HG02840 (cell line): ENCODE measurements at regions not wholly inside any gene's neighbourhood (a gene's known extent, or its start where the extent isn't known, plus 50 kb on each side); places are given as distances from the start of the nearest gene placed in this dataset.
"Not testable (repeated sequence)": the region's sequence is repeated elsewhere in the genome, so short reads cannot be mapped to it uniquely, and the experiment has no call there.

ENCODE experiments used
- ATAC-seq: cut with Tn5 transposase; IDR thresholded peaks from one replicate; pipeline ENCODE4 v1.9.1; 2021; ENCODE audit warnings: mild to moderate bottlenecking, moderate library complexity, moderate number of reproducible peaks; ENCODE audit not compliant: unreplicated experiment, low FRiP score

- not testable (repeated sequence) for ATAC-seq
Observed at GRCh38 chr7:35853194-35853593, 52.3 kb downstream of the SEPTIN7 start.

- no peak for ATAC-seq
Observed at GRCh38 chr7:35854311-35854710, 53.5 kb downstream of the SEPTIN7 start.

DNA sequence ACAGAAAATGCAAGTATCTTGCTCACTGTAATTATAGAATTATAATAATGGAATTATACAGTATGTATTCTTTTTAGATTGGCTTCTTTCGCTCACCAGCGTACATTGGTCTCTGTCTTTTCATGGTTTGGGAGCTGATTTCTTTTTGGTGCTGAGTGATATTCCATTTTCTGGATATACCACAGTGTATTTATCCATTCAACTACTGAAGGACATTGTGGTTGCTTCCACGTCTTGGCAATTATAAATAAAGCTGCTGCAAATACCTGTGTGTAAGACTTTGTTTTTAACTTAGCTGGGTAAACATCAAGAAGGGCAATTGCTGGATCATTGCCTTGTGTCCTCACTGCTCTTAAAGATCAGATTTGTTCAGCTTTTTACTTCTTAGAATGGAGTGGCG is 55.3 kb downstream of the SEPTIN7 start:
- no peak for ATAC-seq

DNA sequence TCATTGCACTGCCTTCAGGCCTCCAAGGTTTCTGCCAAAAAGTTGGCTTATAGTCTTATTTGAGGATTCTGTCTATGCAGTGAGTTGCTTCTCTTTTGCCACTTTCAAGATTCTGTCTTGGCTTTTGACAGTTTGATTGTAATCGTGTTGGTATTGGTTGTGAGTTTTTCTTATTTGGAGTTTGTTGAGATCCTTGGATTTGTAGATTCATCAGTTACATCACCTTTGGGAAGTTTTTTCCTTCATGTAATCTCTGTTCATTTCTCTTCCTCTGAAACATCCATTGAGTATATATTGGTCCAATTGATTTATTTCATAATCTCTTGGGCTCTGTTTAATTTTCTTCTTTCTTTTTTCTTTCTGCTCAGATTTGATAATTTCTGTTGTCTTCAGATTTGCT is 59.8 kb downstream of the SEPTIN7 start:
- no peak for ATAC-seq

DNA sequence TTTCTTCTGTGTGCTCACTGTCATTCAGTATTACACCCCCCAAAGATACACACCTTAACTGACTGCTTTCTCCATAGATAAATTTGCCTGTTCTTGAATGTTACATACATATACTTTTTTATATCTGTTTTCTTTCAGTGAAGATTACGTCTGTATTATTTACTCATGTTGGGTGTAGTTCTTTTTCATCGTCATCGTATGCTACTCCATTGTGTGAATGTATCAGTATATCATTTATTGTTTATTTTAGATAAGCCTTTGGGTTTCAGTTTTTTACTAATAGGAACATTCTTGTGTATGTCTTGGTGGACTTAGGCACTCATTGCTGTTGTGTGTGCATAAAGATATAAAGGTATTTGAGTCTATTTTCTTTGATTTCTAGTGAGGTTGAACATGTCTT is 64.4 kb downstream of the SEPTIN7 start:
- no peak for ATAC-seq

DNA sequence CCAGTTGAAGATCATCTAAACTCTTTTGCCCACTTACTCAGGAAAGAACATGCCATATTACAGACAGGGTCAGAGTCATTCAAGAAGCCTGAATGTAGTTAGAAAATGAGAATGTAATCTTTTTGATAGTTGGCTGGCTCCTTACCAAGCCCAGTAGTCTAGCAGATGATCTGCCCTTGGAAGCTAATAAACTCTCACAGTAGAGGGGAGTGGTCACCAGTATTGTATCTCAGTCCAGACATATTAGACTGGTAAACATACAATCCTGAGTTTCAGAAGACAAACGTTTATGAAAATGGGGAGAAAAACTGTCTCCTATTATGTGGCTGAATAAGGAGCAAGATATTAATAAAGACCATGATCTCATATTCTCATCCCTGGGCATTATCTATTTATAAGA is 65.3 kb downstream of the SEPTIN7 start:
- ATAC-seq: no peak

DNA sequence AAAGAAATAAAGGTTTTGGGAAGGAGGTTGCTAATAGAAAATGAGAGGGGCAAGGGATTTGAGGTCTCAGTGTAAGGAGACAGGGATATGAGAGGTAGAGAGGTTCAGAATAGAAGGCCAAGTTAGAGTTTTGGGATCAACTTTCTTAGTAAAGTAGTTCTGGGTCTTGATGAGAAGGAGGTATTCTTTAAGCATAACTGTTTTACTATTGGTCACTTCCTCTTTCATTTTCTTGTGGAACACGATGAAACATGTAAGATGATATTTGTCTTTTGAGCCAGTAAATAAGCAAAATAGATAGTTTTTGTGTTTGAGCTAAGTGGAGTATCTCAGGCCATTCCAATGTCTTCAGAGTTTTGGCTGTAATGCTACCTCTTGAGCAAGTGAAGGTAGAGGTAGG is 68.3 kb downstream of the SEPTIN7 start:
- not testable (repeated sequence) for ATAC-seq

GRCh38 chr7:35869810-35870209 is 69.0 kb downstream of the SEPTIN7 start:
- ATAC-seq: no peak

DNA sequence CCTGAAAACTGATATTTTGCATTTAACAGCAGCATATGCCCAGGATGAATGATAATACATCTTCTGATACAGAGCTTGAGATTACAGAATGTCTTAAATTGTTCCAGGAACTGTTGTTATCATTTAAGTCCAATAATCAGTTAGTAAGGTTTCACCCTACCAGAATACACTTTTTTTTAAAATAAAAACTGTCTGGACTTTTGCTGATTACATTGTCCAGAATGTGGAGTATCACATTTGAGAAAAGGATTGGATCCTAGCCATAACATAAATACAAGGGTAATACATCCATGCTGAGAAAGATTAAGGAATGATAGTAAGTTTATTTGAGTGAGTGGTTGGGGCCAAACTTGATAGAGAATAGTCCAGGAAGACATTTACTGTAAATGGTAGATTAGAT is 71.0 kb downstream of the SEPTIN7 start:
- no peak for ATAC-seq

DNA sequence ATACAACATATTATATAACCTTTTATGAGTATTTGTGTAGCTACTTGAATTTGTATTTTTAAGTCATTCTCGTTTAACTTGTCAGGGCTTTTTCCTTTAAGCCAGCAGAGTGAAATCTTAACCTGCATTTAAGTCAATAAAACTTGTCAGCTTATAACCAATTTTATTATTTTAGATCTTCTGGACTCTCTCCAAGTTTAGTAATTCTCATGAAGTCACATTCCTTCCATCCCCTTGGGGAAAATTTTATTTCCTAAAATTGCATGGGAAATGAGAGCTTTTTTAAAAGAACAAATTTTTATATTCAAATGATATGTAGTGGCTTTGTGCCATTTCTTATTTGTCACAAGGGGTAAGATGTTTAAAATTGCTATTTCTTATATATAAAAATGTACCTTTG is 74.0 kb downstream of the SEPTIN7 start:
- no peak for ATAC-seq

- ATAC-seq: no peak
Observed at GRCh38 chr7:35875292-35875691, 74.4 kb downstream of the SEPTIN7 start.

DNA sequence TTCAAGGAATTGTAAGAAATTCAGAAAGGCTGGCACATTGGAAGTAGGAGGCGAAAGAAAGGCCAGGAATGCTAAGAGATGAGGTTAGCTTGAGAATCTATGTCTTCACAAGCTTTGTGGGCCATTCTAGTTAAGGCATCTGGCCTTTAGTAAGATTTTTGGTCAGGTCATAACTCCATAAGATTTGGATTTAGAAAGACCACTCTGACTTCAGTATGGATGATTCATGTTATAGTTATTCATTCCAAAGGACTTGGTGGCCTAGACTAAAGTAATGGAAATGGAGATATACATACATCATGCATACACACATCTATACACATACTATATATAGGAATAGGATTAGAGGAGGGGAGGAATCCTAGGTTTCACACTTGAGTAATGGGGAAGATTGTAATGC is 77.5 kb downstream of the SEPTIN7 start:
- ATAC-seq: no peak

- ATAC-seq: not testable (repeated sequence)
Observed at GRCh38 chr7:35887430-35887829, 86.6 kb downstream of the SEPTIN7 start.

- ATAC-seq: no peak
Observed at GRCh38 chr7:35889001-35889400, 88.1 kb downstream of the SEPTIN7 start.

DNA sequence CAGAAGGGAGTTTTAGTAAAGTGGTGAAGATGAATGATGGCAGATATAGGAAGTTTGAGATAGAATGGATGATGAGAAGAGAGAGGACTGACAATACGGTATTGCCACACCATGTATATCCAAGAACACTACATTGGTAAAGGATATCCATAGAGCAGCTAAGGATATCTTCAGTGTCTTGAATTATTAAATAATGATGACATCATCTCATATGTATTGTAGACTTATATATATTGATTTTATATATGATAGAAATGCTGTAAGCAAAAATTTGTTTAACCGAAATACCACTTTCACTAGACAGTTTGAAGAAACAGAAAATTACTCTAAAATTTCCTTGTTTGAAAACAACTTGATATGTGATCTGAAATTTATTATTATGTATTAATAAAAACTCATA is 89.0 kb downstream of the SEPTIN7 start:
- ATAC-seq: no peak

DNA sequence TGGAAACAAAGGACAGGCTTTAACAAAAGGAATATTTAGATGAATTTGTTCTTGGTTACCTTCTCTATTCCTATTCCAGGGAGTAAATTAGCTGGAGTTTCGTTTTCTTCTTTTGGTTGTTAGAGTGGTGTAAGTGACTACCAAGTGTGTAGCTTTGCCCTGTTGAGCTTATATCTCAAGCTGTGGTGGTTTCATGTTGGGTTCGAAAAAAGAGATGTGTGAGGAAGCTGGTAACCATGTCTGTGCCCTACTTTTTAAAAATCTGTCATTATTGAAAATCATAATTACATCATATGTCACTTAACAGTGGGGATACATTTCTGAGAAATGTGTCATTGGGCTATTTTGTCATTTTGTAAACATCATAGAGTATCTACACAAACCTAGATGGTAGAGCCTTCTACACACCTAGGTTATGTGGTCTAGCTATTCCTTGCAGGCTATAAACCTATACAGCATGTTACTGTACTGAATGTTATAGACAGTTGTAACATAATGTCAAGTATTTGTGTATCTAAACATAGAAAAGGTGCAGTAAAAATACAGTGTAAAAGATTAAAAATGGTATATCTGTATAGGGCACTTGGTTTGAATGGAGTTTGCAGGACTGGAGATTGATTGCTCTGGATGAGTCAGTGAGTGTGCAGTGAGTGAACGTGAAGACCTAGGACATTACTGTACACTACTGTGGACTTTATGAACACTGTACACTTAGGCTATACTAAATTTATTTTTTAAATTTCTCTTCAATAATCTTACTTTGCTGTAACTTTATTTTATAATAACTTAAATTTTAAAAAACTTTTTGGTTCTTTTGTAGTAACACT is 90.4 kb downstream of the SEPTIN7 start:
- ATAC-seq: no peak

DNA sequence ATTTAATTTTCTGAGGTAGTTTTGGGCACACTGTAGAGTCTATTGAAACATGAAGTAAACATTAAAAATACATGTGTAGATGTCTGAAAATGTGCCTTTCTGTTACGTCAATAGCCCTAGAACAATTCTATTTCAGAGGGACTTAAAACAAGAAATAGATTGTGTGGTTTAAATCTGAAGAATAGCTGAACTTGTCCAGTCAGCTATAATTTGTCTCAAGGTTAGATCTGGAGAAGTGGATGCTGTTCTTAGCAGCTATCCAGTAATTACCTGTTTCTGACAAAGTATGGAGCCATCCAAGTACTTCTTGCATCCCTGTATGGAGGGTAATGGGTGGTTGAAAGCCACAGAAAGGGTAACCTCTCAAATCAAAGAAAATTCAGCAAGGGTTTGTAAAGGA is 92.8 kb downstream of the SEPTIN7 start:
- no peak for ATAC-seq

DNA sequence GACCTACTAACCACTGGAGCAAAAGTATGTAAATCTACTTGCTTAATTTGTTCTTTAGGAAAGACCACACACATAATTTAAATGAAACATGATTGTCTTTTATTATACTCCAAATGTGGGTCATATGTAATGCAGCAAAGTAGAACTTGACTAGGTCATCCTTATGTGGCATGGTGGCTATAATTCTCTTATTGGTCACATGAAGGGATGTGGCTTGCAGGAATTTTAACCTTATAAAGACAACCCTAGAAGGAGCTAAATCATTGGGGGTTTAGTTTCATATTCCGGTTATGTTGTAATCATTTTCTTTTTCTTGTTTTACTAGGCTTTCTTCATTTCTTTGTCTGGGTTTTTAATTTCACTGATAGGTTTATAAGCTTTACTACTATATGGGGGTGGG is 93.9 kb downstream of the SEPTIN7 start:
- no peak for ATAC-seq

DNA sequence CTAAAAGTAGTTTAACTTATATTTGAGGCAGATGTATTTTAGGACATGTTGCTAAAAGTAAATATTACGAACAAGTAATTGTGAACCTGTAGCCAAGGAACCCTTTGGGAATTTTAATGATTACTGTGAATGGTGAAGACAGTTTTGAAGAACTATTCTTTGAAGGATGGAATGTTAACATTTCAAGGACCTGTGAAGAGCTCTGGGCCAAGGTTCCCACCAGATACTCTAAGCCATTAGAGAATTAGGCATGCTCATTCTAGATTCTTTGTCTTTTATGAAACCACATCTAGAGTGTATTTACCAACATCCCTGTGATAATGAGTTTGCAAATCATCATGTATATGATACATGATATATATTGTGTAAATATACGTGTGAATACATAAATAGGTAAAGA is 99.8 kb downstream of the SEPTIN7 start:
- no peak for ATAC-seq

DNA sequence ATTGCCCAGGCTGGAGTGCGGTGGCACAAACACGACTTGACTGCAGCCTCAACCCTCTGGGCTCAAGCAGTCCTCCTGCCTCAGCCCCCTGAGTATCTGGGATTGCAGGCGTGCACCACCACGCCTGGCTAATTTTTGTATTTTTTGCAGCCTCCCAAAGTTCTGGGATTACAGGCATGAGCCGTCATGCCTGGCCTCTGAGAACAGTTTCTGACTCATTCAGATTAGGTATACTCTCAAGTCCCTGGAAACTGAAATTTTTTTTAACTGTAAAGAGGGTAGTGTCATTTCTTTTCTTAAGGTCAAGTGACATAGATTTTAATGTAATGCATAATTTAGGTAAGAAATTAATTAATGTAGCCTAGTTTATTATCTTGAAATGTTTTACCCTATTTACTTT is 104.7 kb downstream of the SEPTIN7 start:
- ATAC-seq: no peak

DNA sequence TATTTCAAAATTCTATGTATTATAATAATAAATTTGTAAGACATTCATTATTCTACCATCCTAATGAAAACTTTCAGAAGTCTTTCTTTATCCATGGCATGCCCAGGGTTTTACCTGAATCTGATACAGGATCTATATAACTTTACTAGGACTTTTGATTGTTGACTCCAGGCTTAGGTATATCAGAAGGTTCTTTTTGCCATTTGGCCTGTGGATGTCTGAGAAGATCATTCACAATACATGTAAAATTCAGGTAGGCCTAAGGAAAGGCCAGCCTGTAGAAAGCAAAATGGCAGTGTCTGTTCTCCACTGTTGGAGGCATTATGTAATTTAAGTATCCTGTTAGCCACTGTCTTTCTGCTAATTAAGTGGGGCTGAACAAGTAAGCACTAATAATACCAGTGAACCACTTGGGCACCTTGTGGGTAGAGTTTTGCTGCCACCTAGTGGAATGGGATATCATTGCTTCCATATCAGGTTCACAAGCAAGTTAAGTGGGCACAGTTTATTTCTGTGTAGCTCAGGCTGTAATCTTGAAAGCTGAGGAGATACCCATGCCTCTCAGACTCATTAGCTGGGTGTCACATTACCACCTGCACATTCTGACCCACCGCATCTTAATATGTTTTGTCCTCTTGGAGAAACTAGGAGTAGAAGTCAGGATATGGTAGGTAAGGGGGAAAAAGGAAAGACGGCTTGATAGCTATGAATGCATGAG is 105.5 kb downstream of the SEPTIN7 start:
- no peak for ATAC-seq
